HG02885 (cell line): ENCODE measurements at regions not wholly inside any gene's neighbourhood (a gene's known extent, or its start where the extent isn't known, plus 50 kb on each side); places are given as distances from the start of the nearest gene placed in this dataset.
"Not testable (repeated sequence)": the region's sequence is repeated elsewhere in the genome, so short reads cannot be mapped to it uniquely, and the experiment has no call there.

ENCODE experiments used
- ATAC-seq: cut with Tn5 transposase; IDR thresholded peaks from one replicate; pipeline ENCODE4 v1.9.1; 2021; ENCODE audit warnings: mild to moderate bottlenecking; ENCODE audit not compliant: unreplicated experiment, poor library complexity

GRCh38 chr6:23735151-23735550, 390.9 kb upstream of the NRSN1 start:
- no peak for ATAC-seq

- ATAC-seq, result no peak
These were observed 389.4 kb upstream of the NRSN1 start for GRCh38 chr6:23736577-23736976.

- ATAC-seq, result no peak
These were observed 378.8 kb upstream of the NRSN1 start for GRCh38 chr6:23747239-23747638.

GRCh38 chr6:23752414-23752813, 373.6 kb upstream of the NRSN1 start:
- ATAC-seq, result no peak

- no peak for ATAC-seq
These were observed 371.8 kb upstream of the NRSN1 start for GRCh38 chr6:23754197-23754596.

GRCh38 chr6:23775127-23775526, 350.9 kb upstream of the NRSN1 start:
- no peak for ATAC-seq

GRCh38 chr6:23783901-23784300, 342.1 kb upstream of the NRSN1 start:
- no peak for ATAC-seq

- ATAC-seq, result no peak
These were observed 341.6 kb upstream of the NRSN1 start for GRCh38 chr6:23784301-23784919.

- no peak for ATAC-seq
These were observed 335.3 kb upstream of the NRSN1 start for GRCh38 chr6:23790756-23791155.

- no peak for ATAC-seq
These were observed 329.0 kb upstream of the NRSN1 start for GRCh38 chr6:23797041-23797440.

- ATAC-seq, result not testable (repeated sequence)
These were observed 321.7 kb upstream of the NRSN1 start for GRCh38 chr6:23804289-23804688.

GRCh38 chr6:23821141-23821540, 304.9 kb upstream of the NRSN1 start:
- ATAC-seq, result not testable (repeated sequence)

GRCh38 chr6:23823421-23823820, 302.6 kb upstream of the NRSN1 start:
- ATAC-seq, result no peak

- no peak for ATAC-seq
These were observed 299.4 kb upstream of the NRSN1 start for GRCh38 chr6:23826572-23826971.

GRCh38 chr6:23828861-23829260, 297.2 kb upstream of the NRSN1 start:
- no peak for ATAC-seq

GRCh38 chr6:23841116-23841515, 284.9 kb upstream of the NRSN1 start:
- ATAC-seq, result no peak

- no peak for ATAC-seq
These were observed 283.3 kb upstream of the NRSN1 start for GRCh38 chr6:23842760-23843159.

GRCh38 chr6:23851522-23851921, 274.5 kb upstream of the NRSN1 start:
- ATAC-seq, result no peak

- not testable (repeated sequence) for ATAC-seq
These were observed 272.4 kb upstream of the NRSN1 start for GRCh38 chr6:23853566-23854133.

- ATAC-seq, result not testable (repeated sequence)
These were observed 271.9 kb upstream of the NRSN1 start for GRCh38 chr6:23854154-23854553.

GRCh38 chr6:23855497-23856116, 270.4 kb upstream of the NRSN1 start:
- no peak for ATAC-seq

- ATAC-seq, result no peak
These were observed 255.5 kb upstream of the NRSN1 start for GRCh38 chr6:23870496-23870895.
